Suppressor macrophage (primary cell): ENCODE measurements at regions not wholly inside any gene's neighbourhood (a gene's known extent, or its start where the extent isn't known, plus 50 kb on each side); places are given as distances from the start of the nearest gene placed in this dataset.
"Not testable (repeated sequence)": the region's sequence is repeated elsewhere in the genome, so short reads cannot be mapped to it uniquely, and the experiment has no call there.

Experiments used
- DNase-seq, 4 experiments: peaks; one replicate each; pipeline ENCODE4 v3.0.0-alpha.2; 2020 to 2022

- no peak for DNase-seq
These were observed 595.5 kb downstream of the COL12A1 start for GRCh38 chr6:74610352-74610751.

DNA sequence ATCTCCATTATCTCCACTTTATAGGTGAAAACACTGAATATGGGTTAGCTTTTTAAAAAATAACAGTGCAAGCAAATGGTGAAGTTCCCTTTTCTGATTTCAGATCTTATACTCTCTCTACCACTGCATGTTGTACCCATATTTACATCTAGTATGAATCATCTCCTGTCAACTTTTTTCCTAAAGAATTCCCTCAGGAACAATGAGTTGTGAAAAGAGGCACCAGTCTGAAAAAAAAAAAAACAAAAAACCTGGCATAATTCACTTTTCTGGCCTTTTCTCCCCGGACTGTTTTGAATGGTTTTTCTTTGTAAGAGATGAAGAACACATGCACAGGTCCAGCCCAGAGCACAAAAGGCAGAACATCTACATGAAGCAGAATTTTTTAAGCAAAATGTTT is 596.0 kb downstream of the COL12A1 start:
- DNase-seq = no peak

DNA sequence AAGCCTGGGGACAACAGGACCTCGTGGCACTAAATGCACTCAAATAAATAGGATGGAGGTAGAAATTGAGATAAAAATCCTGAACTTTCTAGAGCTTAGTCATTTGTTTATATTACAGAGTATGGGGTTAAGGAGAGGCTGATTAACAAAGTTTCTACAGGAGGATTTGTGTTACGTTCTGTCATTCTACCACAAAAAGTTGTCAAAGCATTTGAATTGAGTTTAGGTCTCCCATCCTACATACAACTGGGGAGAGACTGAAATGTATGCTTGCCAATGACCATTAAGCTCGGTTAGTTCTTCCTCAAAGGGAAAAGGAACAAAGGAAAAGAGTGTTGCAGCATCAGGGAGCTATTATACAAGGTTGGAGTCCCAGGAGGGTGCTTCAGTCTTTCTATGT is 597.9 kb downstream of the COL12A1 start:
- peak in 3 of 4 experiments; percentile 9 to 35 (median 34) for DNase-seq

- DNase-seq = no peak
These were observed 598.4 kb downstream of the COL12A1 start for GRCh38 chr6:74607468-74607867.

DNA sequence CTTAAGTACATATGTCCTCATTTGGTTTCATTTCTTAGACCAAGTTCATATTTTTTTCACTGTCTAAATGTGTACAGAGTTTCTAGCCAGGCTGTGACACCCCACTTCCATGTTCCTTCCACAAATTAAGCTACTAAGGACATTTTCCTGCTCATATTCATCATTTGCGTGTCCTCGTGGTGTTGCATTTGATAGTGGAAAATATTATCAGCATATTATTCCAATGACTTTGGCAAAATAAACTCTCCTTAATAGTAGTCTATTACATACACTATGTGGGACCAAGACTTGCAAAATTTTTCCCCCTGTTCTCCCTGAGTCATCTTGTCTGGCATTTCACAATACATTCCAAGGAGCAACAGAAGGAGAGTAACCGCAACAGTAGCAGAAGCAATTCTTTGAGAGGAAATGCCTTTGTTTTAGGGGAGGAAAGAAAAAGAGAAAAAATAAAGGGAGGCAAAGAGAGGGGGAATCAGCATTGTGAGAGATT is 599.2 kb downstream of the COL12A1 start:
- DNase-seq = peak; percentile 40 to 73 (median 54)

GRCh38 chr6:74605922-74606581 is 599.8 kb downstream of the COL12A1 start:
- no peak for DNase-seq

DNA sequence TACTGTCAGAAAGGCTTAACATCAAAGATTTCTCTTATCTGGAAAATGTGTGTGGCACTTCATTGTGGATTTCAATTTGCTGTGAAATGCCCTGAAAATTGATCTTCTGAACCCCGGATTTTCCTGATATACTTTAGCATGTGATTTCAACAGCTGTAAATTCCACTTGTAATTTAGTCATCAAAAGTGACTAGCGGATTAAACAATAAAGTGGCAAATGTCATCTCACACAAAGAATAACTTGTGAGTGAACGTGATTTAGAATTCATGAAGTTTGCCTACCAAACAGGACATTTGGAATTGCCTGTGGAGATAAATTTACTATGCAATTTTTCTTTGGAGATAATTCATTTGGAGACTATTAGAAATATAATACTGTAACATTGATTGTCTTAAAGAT is 601.6 kb downstream of the COL12A1 start:
- no peak for DNase-seq

- no peak for DNase-seq
These were observed 602.4 kb downstream of the COL12A1 start for GRCh38 chr6:74603322-74604076.

DNA sequence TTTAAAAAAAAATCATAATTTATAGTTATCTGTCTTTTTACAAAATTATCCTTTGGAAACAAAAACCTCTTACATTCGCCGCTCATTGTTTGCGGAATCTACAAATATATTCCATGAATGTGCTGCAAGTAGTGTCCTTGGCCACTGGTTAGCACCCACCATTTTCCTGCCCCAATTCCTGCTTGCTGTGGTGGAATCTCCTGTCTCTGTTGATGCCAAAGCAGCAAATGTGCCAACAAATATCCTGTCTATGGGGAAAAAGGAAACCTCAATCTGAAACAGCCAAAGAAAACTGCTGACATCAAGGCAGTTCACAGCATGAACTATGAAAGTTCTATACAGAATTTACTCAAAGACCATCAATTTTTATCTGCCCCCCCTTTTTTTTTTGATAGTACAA is 603.6 kb downstream of the COL12A1 start:
- no peak for DNase-seq

DNA sequence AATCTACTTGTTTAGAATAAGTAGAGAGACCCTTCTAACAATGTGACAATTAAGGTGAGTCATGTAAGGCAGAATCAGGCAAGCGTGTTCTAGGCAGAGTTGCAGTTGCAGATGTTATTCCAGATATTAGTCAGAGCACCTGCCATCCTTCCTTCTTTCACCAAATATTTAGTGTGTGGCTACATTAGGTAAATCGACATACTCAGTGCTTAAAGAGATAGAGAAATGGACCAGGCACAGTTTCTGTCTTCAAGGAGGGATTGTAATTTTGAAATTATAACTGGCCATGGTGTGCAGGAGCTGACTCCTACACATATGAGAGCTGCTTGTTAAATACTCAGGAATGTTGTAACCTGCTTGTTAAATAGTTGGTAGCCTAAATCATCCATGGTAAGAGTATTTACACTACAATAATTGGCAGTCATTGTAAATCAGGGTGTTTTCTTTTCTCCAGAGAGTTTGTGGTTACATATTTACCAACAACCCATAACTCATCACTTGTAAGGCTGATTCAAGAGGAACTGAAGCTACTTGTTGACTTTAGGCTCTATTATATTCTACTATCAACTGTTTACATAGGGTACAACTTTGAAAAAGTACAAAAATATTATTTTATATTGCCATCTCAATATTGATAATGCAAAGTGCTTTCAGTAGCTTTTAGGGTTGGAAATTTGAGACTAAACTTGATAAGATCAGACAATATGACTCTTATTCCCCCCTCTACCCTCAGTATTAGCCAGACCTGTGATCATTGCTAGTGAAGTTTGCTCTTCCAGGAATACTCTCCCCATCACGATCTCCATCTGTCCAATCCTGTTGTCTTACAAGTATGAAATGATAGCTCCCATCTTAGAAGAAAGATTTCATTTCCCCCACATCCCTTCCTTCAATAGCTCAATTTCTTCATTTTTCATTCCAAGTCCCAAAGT is 607.1 kb downstream of the COL12A1 start:
- DNase-seq = no peak

DNA sequence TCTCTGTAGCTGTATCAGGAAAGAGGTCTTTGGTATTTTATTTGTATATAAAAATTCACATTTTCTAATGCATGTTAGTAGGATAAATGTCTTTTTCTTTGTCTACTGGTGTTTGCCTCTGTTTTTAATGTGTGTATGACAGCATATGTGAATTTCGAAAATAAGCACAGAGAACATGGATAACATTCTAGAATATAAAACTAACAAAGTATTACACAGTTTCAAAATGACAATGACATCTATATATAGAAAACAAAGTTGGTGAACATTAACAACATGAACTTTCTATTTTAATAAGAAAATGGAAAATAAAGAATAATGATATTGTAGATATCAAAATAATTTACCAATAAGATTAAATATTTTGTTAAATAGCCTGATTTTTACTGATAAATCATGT is 608.0 kb downstream of the COL12A1 start:
- no peak for DNase-seq

GRCh38 chr6:74597266-74597665 is 608.6 kb downstream of the COL12A1 start:
- no peak for DNase-seq

DNA sequence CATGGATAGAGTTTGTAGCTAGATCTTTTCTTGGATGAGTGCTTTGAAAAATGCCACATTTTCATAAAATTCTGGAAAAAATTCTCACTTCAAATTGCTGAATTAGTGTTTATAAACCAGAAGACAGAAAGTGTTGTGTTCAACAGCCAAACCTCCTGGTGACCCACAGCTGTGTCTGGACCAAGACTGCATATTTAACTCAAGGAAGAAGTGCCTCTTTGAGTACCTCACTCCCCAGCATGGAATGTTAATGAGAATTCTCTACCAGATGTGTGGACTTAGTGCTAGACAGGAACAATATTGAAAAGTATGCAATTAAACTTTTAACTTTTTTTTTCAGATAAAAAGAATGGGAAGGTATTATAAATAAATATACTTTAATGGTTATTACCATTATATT is 609.3 kb downstream of the COL12A1 start:
- no peak for DNase-seq

- DNase-seq = not testable (repeated sequence)
These were observed 611.5 kb downstream of the COL12A1 start for GRCh38 chr6:74594350-74594749.

DNA sequence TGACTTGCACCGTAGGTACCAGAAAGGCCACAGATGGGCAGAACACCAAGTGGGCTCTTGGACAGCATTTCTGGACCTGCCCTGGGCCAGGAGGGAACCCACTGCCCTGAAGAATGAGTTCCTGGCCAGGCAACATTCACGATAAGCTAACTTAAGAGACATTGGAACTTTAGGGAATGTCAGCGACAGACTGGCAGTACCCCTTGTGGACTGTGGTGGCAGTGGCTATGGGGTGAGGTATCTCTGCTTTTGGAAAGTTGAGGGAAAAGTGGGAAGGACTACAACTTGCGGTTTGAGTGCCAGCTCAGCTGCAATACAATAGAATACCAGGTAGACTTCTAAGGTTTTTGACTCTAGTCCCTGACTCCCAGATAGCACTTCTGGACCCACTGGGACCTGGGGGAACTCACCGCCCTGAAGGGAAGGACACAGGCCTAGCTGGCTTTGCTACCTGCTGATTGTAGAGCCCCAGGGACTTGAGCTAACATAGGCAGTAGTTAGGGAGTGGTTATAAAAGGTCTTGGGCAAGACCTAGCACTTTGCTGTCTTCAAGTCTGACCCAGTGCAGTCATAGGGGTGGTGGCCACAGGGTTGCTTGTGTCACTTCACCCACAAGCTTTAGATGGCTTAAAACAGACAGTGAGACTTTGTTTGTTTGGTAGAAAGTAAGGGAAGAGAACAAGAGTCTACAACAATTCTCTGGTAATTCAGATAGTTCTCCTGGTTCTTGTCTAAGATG is 617.6 kb downstream of the COL12A1 start:
- DNase-seq = no peak

- no peak for DNase-seq
These were observed 618.5 kb downstream of the COL12A1 start for GRCh38 chr6:74587386-74587785.

GRCh38 chr6:74585753-74586152 is 620.1 kb downstream of the COL12A1 start:
- no peak for DNase-seq

- DNase-seq = no peak
These were observed 624.2 kb downstream of the COL12A1 start for GRCh38 chr6:74581681-74582080.

GRCh38 chr6:74579794-74580193 is 626.1 kb downstream of the COL12A1 start:
- DNase-seq = no peak

GRCh38 chr6:74579047-74579446 is 626.8 kb downstream of the COL12A1 start:
- no peak for DNase-seq

GRCh38 chr6:74578339-74578738 is 627.5 kb downstream of the COL12A1 start:
- no peak for DNase-seq

DNA sequence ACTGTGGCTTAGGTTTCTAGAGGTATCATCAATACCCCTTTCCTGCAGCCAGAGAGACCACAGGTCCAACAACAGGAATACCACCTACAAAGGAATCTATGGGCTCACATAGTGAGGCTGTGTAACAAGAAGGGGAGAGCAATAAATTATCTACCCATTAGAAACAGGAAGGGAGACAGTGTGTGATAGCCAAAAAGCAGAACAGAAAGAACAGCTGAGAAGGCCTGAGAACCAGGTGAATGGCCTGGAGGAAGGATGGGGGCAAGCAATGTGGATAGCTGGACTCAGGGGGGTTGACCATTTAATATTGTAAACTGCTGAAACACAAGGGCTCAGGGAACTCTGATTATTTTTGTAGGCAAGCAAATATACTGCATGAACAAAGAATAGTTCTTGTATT is 628.2 kb downstream of the COL12A1 start:
- no peak for DNase-seq
